ENCODE measurements at regions not wholly inside any gene's neighbourhood (a gene's known extent, or its start where the extent isn't known, plus 50 kb on each side); places are given as distances from the start of the nearest gene placed in this dataset.

- TF ChIP-seq CTCF (conservative IDR thresholded peaks at IDR 0.05; ENCODE audit: low read depth in 2 of 2) (no peak), EZH2 (IDR thresholded peaks at IDR 0.05; ENCODE audit: low read depth, unreplicated experiment) (no peak), JUNB (IDR thresholded peaks at IDR 0.05; ENCODE audit: unreplicated experiment) (no peak), ZNF331 (CRISPR knock-in tag; IDR thresholded peaks at IDR 0.05; ENCODE audit: low read depth) (no peak), REST (IDR thresholded peaks at IDR 0.05; ENCODE audit: unreplicated experiment) (no peak), EZH2phosphoT487 (IDR thresholded peaks at IDR 0.05; ENCODE audit: unreplicated experiment) (no peak), ZNF114 (CRISPR knock-in tag; IDR thresholded peaks at IDR 0.05) (no peak)
Observed at GRCh38 chr9:107566611-107567061, 77.1 kb upstream of the KLF4 start.

Measured in GM23338 (cell line).